NCI-H748 (cell line): ENCODE measurements at regions not wholly inside any gene's neighbourhood (a gene's known extent, or its start where the extent isn't known, plus 50 kb on each side); places are given as distances from the start of the nearest gene placed in this dataset.

Source experiments
- DNase-seq: peaks from one replicate; lab custom pipeline; 2025; ENCODE audit not compliant: unreplicated experiment; lab: John Stamatoyannopoulos, UW

- no peak for DNase-seq
Measured at GRCh38 chr16:8292271-8292670, 298.0 kb downstream of the TMEM114 start.

GRCh38 chr16:8286348-8286747 lies 304.0 kb downstream of the TMEM114 start:
- no peak for DNase-seq

- DNase-seq, result no peak
Measured at GRCh38 chr16:8283195-8283594, 307.1 kb downstream of the TMEM114 start.

GRCh38 chr16:8278031-8278580 lies 312.2 kb downstream of the TMEM114 start:
- no peak for DNase-seq

- DNase-seq, result no peak
Measured at GRCh38 chr16:8271344-8271743, 319.0 kb downstream of the TMEM114 start.

- DNase-seq, result no peak
Measured at GRCh38 chr16:8262299-8262698, 328.0 kb downstream of the TMEM114 start.

- no peak for DNase-seq
Measured at GRCh38 chr16:8260140-8260539, 330.2 kb downstream of the TMEM114 start.

- DNase-seq, result no peak
Measured at GRCh38 chr16:8258523-8258922, 331.8 kb downstream of the TMEM114 start.

GRCh38 chr16:8257561-8257960 lies 332.8 kb downstream of the TMEM114 start:
- no peak for DNase-seq

- DNase-seq, result no peak
Measured at GRCh38 chr16:8254405-8254804, 335.9 kb downstream of the TMEM114 start.

- DNase-seq, result no peak
Measured at GRCh38 chr16:8253718-8254117, 336.6 kb downstream of the TMEM114 start.

GRCh38 chr16:8251727-8252126 lies 338.6 kb downstream of the TMEM114 start:
- DNase-seq, result no peak

- no peak for DNase-seq
Measured at GRCh38 chr16:8251298-8251697, 339.0 kb downstream of the TMEM114 start.

GRCh38 chr16:8247993-8248392 lies 342.3 kb downstream of the TMEM114 start:
- DNase-seq, result no peak

GRCh38 chr16:8243981-8244380 lies 346.3 kb downstream of the TMEM114 start:
- DNase-seq, result no peak

GRCh38 chr16:8241408-8241807 lies 348.9 kb downstream of the TMEM114 start:
- no peak for DNase-seq

GRCh38 chr16:8239443-8239842 lies 350.9 kb downstream of the TMEM114 start:
- no peak for DNase-seq

- peak; percentile 19 for DNase-seq
Measured at GRCh38 chr16:8237452-8237851, 352.9 kb downstream of the TMEM114 start.

- no peak for DNase-seq
Measured at GRCh38 chr16:8236816-8237215, 353.5 kb downstream of the TMEM114 start.

GRCh38 chr16:8230497-8230896 lies 359.8 kb downstream of the TMEM114 start:
- no peak for DNase-seq

GRCh38 chr16:8229011-8229520 lies 361.2 kb downstream of the TMEM114 start:
- no peak for DNase-seq

- no peak for DNase-seq
Measured at GRCh38 chr16:8217201-8217600, 373.1 kb downstream of the TMEM114 start.

GRCh38 chr16:8204769-8205168 lies 385.5 kb downstream of the TMEM114 start:
- no peak for DNase-seq
